ENCODE measurements at regions not wholly inside any gene's neighbourhood (a gene's known extent, or its start where the extent isn't known, plus 50 kb on each side); places are given as distances from the start of the nearest gene placed in this dataset.

- Mint-ChIP-seq H3K36me3 (no peaks in the 10 kb centered on the region), H3K4me1 (peaks cover 7% of the 10 kb centered on the region), H3K27ac (no peak overlapping the region), H3K9me3 (peaks cover 6% of the 10 kb centered on the region), H3K4me3 (no peak overlapping the region)
- DNase-seq (ENCODE audit: low spot score in 2 of 2) (no peak), ATAC-seq (no peak)
Measured at GRCh38 chr6:139841794-139842215, 467.4 kb upstream of the CITED2 start.

- Mint-ChIP-seq H3K4me1 (peaks cover 7% of the 10 kb centered on the region), H3K4me3 (no peak overlapping the region), H3K27ac (no peak overlapping the region), H3K36me3 (no peaks in the 10 kb centered on the region), H3K9me3 (peaks cover 6% of the 10 kb centered on the region)
- DNase-seq (ENCODE audit: low spot score in 2 of 2), result no peak
- ATAC-seq, result no peak
Measured at GRCh38 chr6:139839506-139840156, 465.2 kb upstream of the CITED2 start.

GRCh38 chr6:139834232-139834631 lies 459.8 kb upstream of the CITED2 start:
- H3K27ac Mint-ChIP-seq, result no peak overlapping the region

GRCh38 chr6:139833592-139833991 lies 459.1 kb upstream of the CITED2 start:
- no peak overlapping the region for H3K4me3 Mint-ChIP-seq
- H3K4me1 Mint-ChIP-seq, result no peaks in the 10 kb centered on the region
- no peaks in the 10 kb centered on the region for H3K36me3 Mint-ChIP-seq
- DNase-seq (ENCODE audit: low spot score in 2 of 2) (no peak), ATAC-seq (no peak)
- no peak overlapping the region for H3K27ac Mint-ChIP-seq
- peaks cover 4% of the 10 kb centered on the region for H3K9me3 Mint-ChIP-seq

More at GRCh38 chr6:139834232-139834631, 459.8 kb upstream of the CITED2 start:
- H3K36me3 Mint-ChIP-seq, result no peaks in the 10 kb centered on the region
- H3K4me3 Mint-ChIP-seq, result no peak overlapping the region
- peaks cover 6% of the 10 kb centered on the region for H3K9me3 Mint-ChIP-seq
- no peak for ATAC-seq
- H3K4me1 Mint-ChIP-seq, result no peaks in the 10 kb centered on the region
- DNase-seq (ENCODE audit: low spot score in 2 of 2), result no peak

- Mint-ChIP-seq H3K4me1 (no peaks in the 10 kb centered on the region), H3K4me3 (no peak overlapping the region), H3K36me3 (no peaks in the 10 kb centered on the region), H3K27ac (no peak overlapping the region), H3K9me3 (no peaks in the 10 kb centered on the region)
- DNase-seq (ENCODE audit: low spot score in 2 of 2), result no peak
- no peak for ATAC-seq
Measured at GRCh38 chr6:139832493-139833305, 458.3 kb upstream of the CITED2 start.

- H3K36me3 Mint-ChIP-seq, result no peaks in the 10 kb centered on the region
- H3K4me3 Mint-ChIP-seq, result no peak overlapping the region
- ATAC-seq (no peak), DNase-seq (ENCODE audit: low spot score in 2 of 2) (no peak)
- H3K27ac Mint-ChIP-seq, result no peak overlapping the region
- H3K9me3 Mint-ChIP-seq, result no peaks in the 10 kb centered on the region
- no peaks in the 10 kb centered on the region for H3K4me1 Mint-ChIP-seq
Measured at GRCh38 chr6:139829576-139829975, 455.1 kb upstream of the CITED2 start.

GRCh38 chr6:139828751-139829519 lies 454.5 kb upstream of the CITED2 start:
- Mint-ChIP-seq H3K4me3 (no peak overlapping the region), H3K27ac (no peak overlapping the region), H3K9me3 (no peaks in the 10 kb centered on the region), H3K36me3 (no peaks in the 10 kb centered on the region), H3K4me1 (no peaks in the 10 kb centered on the region)
- DNase-seq (ENCODE audit: low spot score in 2 of 2), result no peak
- ATAC-seq, result no peak

- no peak for ATAC-seq
- Mint-ChIP-seq H3K9me3 (no peaks in the 10 kb centered on the region), H3K4me3 (no peak overlapping the region)
Measured at GRCh38 chr6:139825935-139826374, 451.5 kb upstream of the CITED2 start.

GRCh38 chr6:139824864-139825263 lies 450.4 kb upstream of the CITED2 start:
- H3K9me3 Mint-ChIP-seq, result no peaks in the 10 kb centered on the region

More at GRCh38 chr6:139825935-139826374, 451.5 kb upstream of the CITED2 start:
- no peaks in the 10 kb centered on the region for H3K4me1 Mint-ChIP-seq
- no peak overlapping the region for H3K27ac Mint-ChIP-seq
- no peaks in the 10 kb centered on the region for H3K36me3 Mint-ChIP-seq
- no peak for DNase-seq (ENCODE audit: low spot score in 2 of 2)

GRCh38 chr6:139823808-139824126 lies 449.3 kb upstream of the CITED2 start:
- Mint-ChIP-seq H3K9me3 (no peaks in the 10 kb centered on the region), H3K4me1 (no peaks in the 10 kb centered on the region), H3K4me3 (no peak overlapping the region), H3K27ac (no peak overlapping the region), H3K36me3 (no peaks in the 10 kb centered on the region)
- no peak for DNase-seq (ENCODE audit: low spot score in 2 of 2)
- ATAC-seq, result no peak

More at GRCh38 chr6:139824864-139825263, 450.4 kb upstream of the CITED2 start:
- Mint-ChIP-seq H3K4me3 (no peak overlapping the region), H3K4me1 (no peaks in the 10 kb centered on the region), H3K27ac (no peak overlapping the region), H3K36me3 (no peaks in the 10 kb centered on the region)
- ATAC-seq (no peak), DNase-seq (ENCODE audit: low spot score in 2 of 2) (no peak)

- Mint-ChIP-seq H3K9me3 (no peaks in the 10 kb centered on the region), H3K4me1 (no peaks in the 10 kb centered on the region), H3K36me3 (no peaks in the 10 kb centered on the region), H3K27ac (no peak overlapping the region), H3K4me3 (no peak overlapping the region)
- DNase-seq (ENCODE audit: low spot score in 2 of 2) (no peak), ATAC-seq (no peak)
Measured at GRCh38 chr6:139823099-139823807, 448.8 kb upstream of the CITED2 start.

GRCh38 chr6:139821676-139822223 lies 447.3 kb upstream of the CITED2 start:
- Mint-ChIP-seq H3K4me1 (no peaks in the 10 kb centered on the region), H3K27ac (no peak overlapping the region), H3K36me3 (no peaks in the 10 kb centered on the region), H3K9me3 (no peaks in the 10 kb centered on the region), H3K4me3 (no peak overlapping the region)
- ATAC-seq (no peak), DNase-seq (ENCODE audit: low spot score in 2 of 2) (no peak)

GRCh38 chr6:139820210-139820609 lies 445.8 kb upstream of the CITED2 start:
- Mint-ChIP-seq H3K4me3 (no peak overlapping the region), H3K36me3 (no peaks in the 10 kb centered on the region), H3K9me3 (no peaks in the 10 kb centered on the region), H3K27ac (no peak overlapping the region), H3K4me1 (no peaks in the 10 kb centered on the region)
- no peak for DNase-seq (ENCODE audit: low spot score in 2 of 2)
- ATAC-seq, result no peak

GRCh38 chr6:139819776-139820175 lies 445.3 kb upstream of the CITED2 start:
- H3K9me3 Mint-ChIP-seq, result no peaks in the 10 kb centered on the region
- DNase-seq (ENCODE audit: low spot score in 2 of 2) (no peak), ATAC-seq (no peak)
- H3K4me1 Mint-ChIP-seq, result no peaks in the 10 kb centered on the region
- H3K27ac Mint-ChIP-seq, result no peak overlapping the region
- H3K36me3 Mint-ChIP-seq, result no peaks in the 10 kb centered on the region
- H3K4me3 Mint-ChIP-seq, result no peak overlapping the region

GRCh38 chr6:139812939-139813338 lies 438.5 kb upstream of the CITED2 start:
- Mint-ChIP-seq H3K36me3 (no peaks in the 10 kb centered on the region), H3K9me3 (no peaks in the 10 kb centered on the region), H3K4me3 (no peak overlapping the region)

More at GRCh38 chr6:139812939-139813338, 438.5 kb upstream of the CITED2 start:
- Mint-ChIP-seq H3K27ac (no peak overlapping the region), H3K4me1 (no peaks in the 10 kb centered on the region)
- DNase-seq (ENCODE audit: low spot score in 2 of 2) (no peak), ATAC-seq (no peak)
